ENCODE measurements at regions not wholly inside any gene's neighbourhood (a gene's known extent, or its start where the extent isn't known, plus 50 kb on each side); places are given as distances from the start of the nearest gene placed in this dataset.

DNA sequence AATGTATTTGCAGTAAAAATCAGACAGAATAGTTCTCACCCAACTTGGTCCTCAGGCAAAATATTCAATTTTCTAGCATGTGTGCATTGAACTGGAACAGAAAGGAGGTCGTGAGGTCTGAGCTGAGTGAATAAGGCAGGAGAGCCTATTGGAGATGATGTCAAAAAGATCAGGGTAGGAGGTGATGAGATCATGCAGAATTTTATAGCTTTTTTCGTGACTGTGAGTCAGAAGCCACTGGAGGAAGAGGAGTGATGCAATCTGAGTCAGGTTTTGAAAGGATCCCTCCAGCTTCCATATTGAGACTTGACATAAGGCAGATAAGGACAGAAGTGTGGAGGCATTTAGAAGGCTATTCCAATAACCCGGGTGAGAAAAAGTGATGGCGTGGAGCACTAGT lies 299.5 kb upstream of the SOX11 start:
- no peak overlapping the region for H2AFZ ChIP-seq (ENCODE audit: low read length)
- no peaks in the 10 kb centered on the region; the same call in 1 of the 2 replicates for H3K9me3 ChIP-seq (ENCODE audit: insufficient read depth, low read depth, low read length)
- H3K9me2 ChIP-seq (replicated peaks; ENCODE audit: low read depth, low read length), result no peaks in the 10 kb centered on the region
- TF ChIP-seq, protein P1, sequence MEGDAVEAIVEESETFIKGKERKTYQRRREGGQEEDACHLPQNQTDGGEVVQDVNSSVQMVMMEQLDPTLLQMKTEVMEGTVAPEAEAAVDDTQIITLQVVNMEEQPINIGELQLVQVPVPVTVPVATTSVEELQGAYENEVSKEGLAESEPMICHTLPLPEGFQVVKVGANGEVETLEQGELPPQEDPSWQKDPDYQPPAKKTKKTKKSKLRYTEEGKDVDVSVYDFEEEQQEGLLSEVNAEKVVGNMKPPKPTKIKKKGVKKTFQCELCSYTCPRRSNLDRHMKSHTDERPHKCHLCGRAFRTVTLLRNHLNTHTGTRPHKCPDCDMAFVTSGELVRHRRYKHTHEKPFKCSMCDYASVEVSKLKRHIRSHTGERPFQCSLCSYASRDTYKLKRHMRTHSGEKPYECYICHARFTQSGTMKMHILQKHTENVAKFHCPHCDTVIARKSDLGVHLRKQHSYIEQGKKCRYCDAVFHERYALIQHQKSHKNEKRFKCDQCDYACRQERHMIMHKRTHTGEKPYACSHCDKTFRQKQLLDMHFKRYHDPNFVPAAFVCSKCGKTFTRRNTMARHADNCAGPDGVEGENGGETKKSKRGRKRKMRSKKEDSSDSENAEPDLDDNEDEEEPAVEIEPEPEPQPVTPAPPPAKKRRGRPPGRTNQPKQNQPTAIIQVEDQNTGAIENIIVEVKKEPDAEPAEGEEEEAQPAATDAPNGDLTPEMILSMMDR (conservative IDR thresholded peaks at IDR 0.05; ENCODE audit: low read length), result no peak
- no peak for TF ChIP-seq EZH2phosphoT487 (IDR thresholded peaks at IDR 0.05; ENCODE audit: borderline replicate concordance)
- H3K4me3 ChIP-seq (ENCODE audit: low read length, poor library complexity, severe bottlenecking), result no peak overlapping the region
- H3K9ac ChIP-seq (ENCODE audit: low read depth, low read length, poor library complexity, severe bottlenecking), result no peak overlapping the region
- H4K20me1 ChIP-seq (ENCODE audit: insufficient read depth, low read length, poor library complexity, severe bottlenecking), result no peaks in the 10 kb centered on the region
- no peaks in the 10 kb centered on the region for H3K36me3 ChIP-seq (ENCODE audit: insufficient read depth, low read length)
- H3K27me3 ChIP-seq (ENCODE audit: insufficient read depth, low read length, poor library complexity, severe bottlenecking), result no peaks in the 10 kb centered on the region
- no peaks in the 10 kb centered on the region for H3K79me2 ChIP-seq (ENCODE audit: insufficient read depth, low read length)
- no peaks in the 10 kb centered on the region for H3K4me1 ChIP-seq (ENCODE audit: insufficient read depth, low read length, poor library complexity, severe bottlenecking)
- no peaks in the 10 kb centered on the region for H3F3A ChIP-seq (ENCODE audit: low read depth)
- H3K4me2 ChIP-seq (ENCODE audit: low read depth, low read length, poor library complexity, severe bottlenecking), result no peak overlapping the region

DNA sequence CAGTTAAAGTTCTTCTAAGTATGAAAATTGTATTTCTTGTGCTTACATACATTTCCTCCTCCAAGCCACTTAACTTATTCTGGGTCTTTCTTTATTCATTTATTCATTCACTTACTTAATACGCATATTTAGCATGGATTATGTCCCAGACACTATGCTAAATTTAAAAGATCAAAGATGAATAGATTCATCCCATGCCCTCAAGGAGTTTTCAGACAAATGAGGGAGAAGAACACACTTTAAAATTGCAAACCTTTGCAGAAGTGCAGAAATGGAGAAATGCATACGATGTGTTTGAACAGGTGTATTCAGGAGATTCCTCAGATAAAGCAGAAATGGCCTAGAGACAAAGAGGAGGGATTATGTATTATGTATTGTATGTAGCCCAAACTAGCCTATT lies 298.7 kb upstream of the SOX11 start:
- Histone ChIP-seq H3K27me3 (ENCODE audit: insufficient read depth, low read length, poor library complexity, severe bottlenecking) (no peaks in the 10 kb centered on the region), H3K9me2 (replicated peaks; ENCODE audit: low read depth, low read length) (no peaks in the 10 kb centered on the region), H3K9me3 (ENCODE audit: insufficient read depth, low read depth, low read length) (no peaks in the 10 kb centered on the region; the same call in 1 of the 2 replicates), H3K79me2 (ENCODE audit: insufficient read depth, low read length) (no peaks in the 10 kb centered on the region), H2AFZ (ENCODE audit: low read length) (no peak overlapping the region), H4K20me1 (ENCODE audit: insufficient read depth, low read length, poor library complexity, severe bottlenecking) (no peaks in the 10 kb centered on the region), H3K4me2 (ENCODE audit: low read depth, low read length, poor library complexity, severe bottlenecking) (no peak overlapping the region), H3K4me3 (ENCODE audit: low read length, poor library complexity, severe bottlenecking) (no peak overlapping the region), H3K36me3 (ENCODE audit: insufficient read depth, low read length) (no peaks in the 10 kb centered on the region), H3K9ac (ENCODE audit: low read depth, low read length, poor library complexity, severe bottlenecking) (no peak overlapping the region), H3K4me1 (ENCODE audit: insufficient read depth, low read length, poor library complexity, severe bottlenecking) (no peaks in the 10 kb centered on the region), H3F3A (ENCODE audit: low read depth) (no peaks in the 10 kb centered on the region)
- TF ChIP-seq, protein P1 (conservative IDR thresholded peaks at IDR 0.05; ENCODE audit: low read length), result no peak
- no peak for TF ChIP-seq EZH2phosphoT487 (IDR thresholded peaks at IDR 0.05; ENCODE audit: borderline replicate concordance)

DNA sequence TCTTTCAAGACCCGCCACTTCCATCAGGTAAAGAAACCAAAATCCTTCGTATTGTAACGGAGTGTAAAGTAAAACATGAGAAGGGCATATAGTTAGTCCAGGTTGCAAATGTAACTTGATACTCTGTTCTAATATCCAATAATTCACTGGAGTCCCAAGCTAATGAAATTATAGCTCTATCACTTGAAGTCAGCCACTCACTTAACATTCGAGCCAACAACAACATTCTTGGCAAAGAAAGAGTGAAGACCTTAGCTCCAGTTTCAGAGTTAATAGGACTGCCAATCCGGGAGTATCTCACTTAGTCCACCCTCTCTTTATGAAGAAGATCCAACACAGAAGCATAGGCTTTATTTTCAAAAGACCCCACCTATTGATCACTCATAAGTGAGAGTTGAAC lies 298.0 kb upstream of the SOX11 start:
- H2AFZ ChIP-seq (ENCODE audit: low read length), result no peak overlapping the region
- H3K4me3 ChIP-seq (ENCODE audit: low read length, poor library complexity, severe bottlenecking), result no peak overlapping the region
- H3K79me2 ChIP-seq (ENCODE audit: insufficient read depth, low read length), result no peaks in the 10 kb centered on the region
- no peaks in the 10 kb centered on the region; the same call in 1 of the 2 replicates for H3K9me3 ChIP-seq (ENCODE audit: insufficient read depth, low read depth, low read length)
- no peaks in the 10 kb centered on the region for H3K9me2 ChIP-seq (replicated peaks; ENCODE audit: low read depth, low read length)
- H4K20me1 ChIP-seq (ENCODE audit: insufficient read depth, low read length, poor library complexity, severe bottlenecking), result no peaks in the 10 kb centered on the region
- H3K36me3 ChIP-seq (ENCODE audit: insufficient read depth, low read length), result no peaks in the 10 kb centered on the region
- H3K9ac ChIP-seq (ENCODE audit: low read depth, low read length, poor library complexity, severe bottlenecking), result no peak overlapping the region
- no peak overlapping the region for H3K4me2 ChIP-seq (ENCODE audit: low read depth, low read length, poor library complexity, severe bottlenecking)
- no peaks in the 10 kb centered on the region for H3F3A ChIP-seq (ENCODE audit: low read depth)
- no peaks in the 10 kb centered on the region for H3K4me1 ChIP-seq (ENCODE audit: insufficient read depth, low read length, poor library complexity, severe bottlenecking)
- no peak for TF ChIP-seq EZH2phosphoT487 (IDR thresholded peaks at IDR 0.05; ENCODE audit: borderline replicate concordance)
- TF ChIP-seq, protein P1 (conservative IDR thresholded peaks at IDR 0.05; ENCODE audit: low read length), result no peak
- no peaks in the 10 kb centered on the region for H3K27me3 ChIP-seq (ENCODE audit: insufficient read depth, low read length, poor library complexity, severe bottlenecking)
